ENCODE measurements at regions not wholly inside any gene's neighbourhood (a gene's known extent, or its start where the extent isn't known, plus 50 kb on each side); places are given as distances from the start of the nearest gene placed in this dataset.

- Histone ChIP-seq H4K20me1 (ENCODE audit: control insufficient read depth, extremely low read depth, insufficient read depth, low read length) (no peaks in the 10 kb centered on the region), H3K9me1 (ENCODE audit: control insufficient read depth, extremely low read depth, insufficient read depth, low read length) (no peaks in the 10 kb centered on the region), H3K9ac (ENCODE audit: control insufficient read depth, extremely low read depth, insufficient read depth, low read length) (no peak overlapping the region), H3K27ac (ENCODE audit: control insufficient read depth, insufficient read depth, low read length) (no peak overlapping the region), H3K4me3 (ENCODE audit: control insufficient read depth in 2 of 3, extremely low read depth in 1 of 3, insufficient read depth in 2 of 3, low read depth in 1 of 3, low read length in 3 of 3) (no peak overlapping the region), H3K9me3 (ENCODE audit: control insufficient read depth, low read depth, low read length) (no peaks in the 10 kb centered on the region), H3K27me3 (ENCODE audit: control insufficient read depth, extremely low read depth, insufficient read depth, low read length) (no peaks in the 10 kb centered on the region), H3K4me2 (ENCODE audit: control insufficient read depth, extremely low read depth, insufficient read depth, low read depth, low read length) (no peak overlapping the region), H3K36me3 (ENCODE audit: control insufficient read depth in 2 of 2, extremely low read depth in 1 of 2, insufficient read depth in 2 of 2, low read length in 2 of 2) (no peaks in the 10 kb centered on the region), H3K79me2 (ENCODE audit: control insufficient read depth, insufficient read depth, low read length) (no peaks in the 10 kb centered on the region), H3K4me1 (ENCODE audit: control insufficient read depth, extremely low read depth, insufficient read depth, low read length) (no peaks in the 10 kb centered on the region), H2AFZ (ENCODE audit: control insufficient read depth, low read length) (no peak overlapping the region)
- dilution Hi-C loops (cut with MboI; ENCODE audit: extremely low pct_ligation_motif_present, low sequenced_read_pairs), result no loop called here
- TF ChIP-seq CTCF (optimal IDR thresholded peaks at IDR 0.05 in 1 of 3, IDR thresholded peaks at IDR 0.05 in 1 of 3, conservative IDR thresholded peaks at IDR 0.05 in 1 of 3; ENCODE audit: extremely low read depth in 1 of 3, insufficient read depth in 2 of 3, low read length in 3 of 3) (no peak), EZH2 (IDR thresholded peaks at IDR 0.05; ENCODE audit: low read length) (no peak)
- no peak for DNase-seq (ENCODE audit: low read depth, low spot score)
- no peak for FAIRE-seq
These were observed 497.2 kb downstream of the RAPGEF2 start for GRCh38 chr4:159600061-159600460.

- no peaks in the 10 kb centered on the region for H3K9me3 ChIP-seq (ENCODE audit: control insufficient read depth, low read depth, low read length)
- DNase-seq (ENCODE audit: low read depth, low spot score) (no peak), FAIRE-seq (no peak)
- no peaks in the 10 kb centered on the region for H4K20me1 ChIP-seq (ENCODE audit: control insufficient read depth, extremely low read depth, insufficient read depth, low read length)
- H3K9ac ChIP-seq (ENCODE audit: control insufficient read depth, extremely low read depth, insufficient read depth, low read length), result no peak overlapping the region
- no peaks in the 10 kb centered on the region for H3K27me3 ChIP-seq (ENCODE audit: control insufficient read depth, extremely low read depth, insufficient read depth, low read length)
- H3K9me1 ChIP-seq (ENCODE audit: control insufficient read depth, extremely low read depth, insufficient read depth, low read length), result no peaks in the 10 kb centered on the region
- H2AFZ ChIP-seq (ENCODE audit: control insufficient read depth, low read length), result no peak overlapping the region
- no peaks in the 10 kb centered on the region for H3K36me3 ChIP-seq (ENCODE audit: control insufficient read depth in 2 of 2, extremely low read depth in 1 of 2, insufficient read depth in 2 of 2, low read length in 2 of 2)
- dilution Hi-C loops (cut with MboI; ENCODE audit: extremely low pct_ligation_motif_present, low sequenced_read_pairs), result no loop called here
- H3K79me2 ChIP-seq (ENCODE audit: control insufficient read depth, insufficient read depth, low read length), result no peaks in the 10 kb centered on the region
- H3K4me2 ChIP-seq (ENCODE audit: control insufficient read depth, extremely low read depth, insufficient read depth, low read depth, low read length), result no peak overlapping the region
- no peak overlapping the region for H3K4me3 ChIP-seq (ENCODE audit: control insufficient read depth in 2 of 3, extremely low read depth in 1 of 3, insufficient read depth in 2 of 3, low read depth in 1 of 3, low read length in 3 of 3)
- TF ChIP-seq CTCF (optimal IDR thresholded peaks at IDR 0.05 in 1 of 3, IDR thresholded peaks at IDR 0.05 in 1 of 3, conservative IDR thresholded peaks at IDR 0.05 in 1 of 3; ENCODE audit: extremely low read depth in 1 of 3, insufficient read depth in 2 of 3, low read length in 3 of 3) (no peak), EZH2 (IDR thresholded peaks at IDR 0.05; ENCODE audit: low read length) (no peak)
- H3K27ac ChIP-seq (ENCODE audit: control insufficient read depth, insufficient read depth, low read length), result no peak overlapping the region
- no peaks in the 10 kb centered on the region for H3K4me1 ChIP-seq (ENCODE audit: control insufficient read depth, extremely low read depth, insufficient read depth, low read length)
These were observed 501.9 kb downstream of the RAPGEF2 start for GRCh38 chr4:159604781-159605180.

Data from keratinocyte (primary cell).